Left ventricle myocardium inferior (tissue), 1 donor: ENCODE measurements at regions not wholly inside any gene's neighbourhood (a gene's known extent, or its start where the extent isn't known, plus 50 kb on each side); places are given as distances from the start of the nearest gene placed in this dataset.
"Not testable (repeated sequence)": the region's sequence is repeated elsewhere in the genome, so short reads cannot be mapped to it uniquely, and the experiment has no call there.

Experiments
- DNase-seq: peaks from one replicate; pipeline ENCODE4 v3.0.0-alpha.2; 2020
- H3K27ac ChIP-seq: fragments of 200-600 bp; replicated peaks from 2 replicates; pipeline ENCODE4 v1.8.0; 2021
- H3K27me3 ChIP-seq: fragments of 200-600 bp; 2 replicates; pipeline ENCODE4 v1.8.0; 2021; ENCODE audit warnings: low read depth
- H3K36me3 ChIP-seq: fragments of 200-600 bp; 2 replicates; pipeline ENCODE4 v1.8.0; 2021
- H3K4me1 ChIP-seq: fragments of 200-600 bp; 2 replicates; pipeline ENCODE4 v1.8.0; 2021
- H3K4me3 ChIP-seq: fragments of 200-600 bp; 2 replicates; pipeline ENCODE4 v1.8.0; 2021; ENCODE audit warnings: mild to moderate bottlenecking, moderate library complexity
- H3K9me3 ChIP-seq: fragments of 200-600 bp; replicated peaks from 2 replicates; pipeline ENCODE4 v1.8.0; 2021
- intact Hi-C: fragments of 100-400 bp; cut with micrococcal nuclease; formaldehyde crosslinking; loops from one replicate; pipeline ENCODE4 v1.11.0; 2022
- TF ChIP-seq, protein P1 (sequence below): fragments of 200-600 bp; IDR thresholded peaks from 2 replicates; pipeline ENCODE4 v1.8.0; 2021; ENCODE audit warnings: antibody characterized with exemption, mild to moderate bottlenecking, borderline replicate concordance
- donor health status: DM: no; HTN: yes; CAD: no; lungs with severe emphysema.

DNA sequence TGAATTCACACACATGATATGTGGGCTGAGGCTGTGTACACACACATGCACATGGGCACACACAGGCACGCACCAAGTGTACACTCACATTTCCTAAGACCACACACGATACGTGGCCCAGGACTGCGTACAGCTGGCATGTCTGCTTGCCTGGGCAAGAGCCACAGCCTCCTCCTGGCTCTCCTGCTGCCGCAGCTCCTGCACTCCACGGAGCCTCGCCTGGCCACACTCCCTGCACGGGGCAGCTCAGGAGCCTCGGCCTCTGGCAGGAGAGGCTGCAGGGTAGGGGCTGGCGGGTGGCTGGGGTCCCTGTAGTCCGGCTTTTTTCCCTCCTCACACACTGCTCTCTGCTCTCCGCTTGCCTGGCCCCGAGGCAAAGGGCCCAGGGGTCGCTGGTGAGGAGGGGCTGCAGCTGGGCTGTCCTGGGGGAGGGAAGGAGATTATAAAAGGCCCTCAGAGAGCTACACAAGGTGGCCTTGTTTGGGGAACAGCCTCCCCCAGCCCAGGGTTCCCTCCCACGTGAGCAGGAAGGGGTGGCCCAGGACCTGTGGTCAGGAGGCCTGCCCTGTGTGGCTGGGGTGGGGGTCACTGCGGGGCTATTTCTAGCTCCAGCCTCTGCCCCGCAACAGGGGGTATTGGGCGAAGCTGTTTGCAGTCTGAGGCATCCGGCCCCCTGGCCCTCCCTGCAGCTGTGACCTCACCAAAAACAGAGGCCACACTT lies 89.0 kb upstream of the SFSWAP start:
- H3K4me1 ChIP-seq: peaks cover 14% of the 10 kb centered on the region
- TF ChIP-seq, protein P1, sequence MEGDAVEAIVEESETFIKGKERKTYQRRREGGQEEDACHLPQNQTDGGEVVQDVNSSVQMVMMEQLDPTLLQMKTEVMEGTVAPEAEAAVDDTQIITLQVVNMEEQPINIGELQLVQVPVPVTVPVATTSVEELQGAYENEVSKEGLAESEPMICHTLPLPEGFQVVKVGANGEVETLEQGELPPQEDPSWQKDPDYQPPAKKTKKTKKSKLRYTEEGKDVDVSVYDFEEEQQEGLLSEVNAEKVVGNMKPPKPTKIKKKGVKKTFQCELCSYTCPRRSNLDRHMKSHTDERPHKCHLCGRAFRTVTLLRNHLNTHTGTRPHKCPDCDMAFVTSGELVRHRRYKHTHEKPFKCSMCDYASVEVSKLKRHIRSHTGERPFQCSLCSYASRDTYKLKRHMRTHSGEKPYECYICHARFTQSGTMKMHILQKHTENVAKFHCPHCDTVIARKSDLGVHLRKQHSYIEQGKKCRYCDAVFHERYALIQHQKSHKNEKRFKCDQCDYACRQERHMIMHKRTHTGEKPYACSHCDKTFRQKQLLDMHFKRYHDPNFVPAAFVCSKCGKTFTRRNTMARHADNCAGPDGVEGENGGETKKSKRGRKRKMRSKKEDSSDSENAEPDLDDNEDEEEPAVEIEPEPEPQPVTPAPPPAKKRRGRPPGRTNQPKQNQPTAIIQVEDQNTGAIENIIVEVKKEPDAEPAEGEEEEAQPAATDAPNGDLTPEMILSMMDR: no peak
- peaks cover 84% of the 10 kb centered on the region for H3K27me3 ChIP-seq
- no peaks in the 10 kb centered on the region for H3K9me3 ChIP-seq
- H3K4me3 ChIP-seq: no peak overlapping the region
- no peak for DNase-seq
- H3K36me3 ChIP-seq: no peaks in the 10 kb centered on the region
- intact Hi-C loops: loop anchor here (5.0 kb wide), 1 partner anchor 280 kb away; no protein-coding TSS in a partner anchor
- no peak overlapping the region for H3K27ac ChIP-seq

- Histone ChIP-seq H3K4me1 (peaks cover 14% of the 10 kb centered on the region), H3K27me3 (peaks cover 78% of the 10 kb centered on the region), H3K9me3 (no peaks in the 10 kb centered on the region), H3K4me3 (no peak overlapping the region), H3K36me3 (no peaks in the 10 kb centered on the region), H3K27ac (no peak overlapping the region)
- no peak for DNase-seq
- TF ChIP-seq, protein P1: no peak
- intact Hi-C loops: loop anchor here (5.0 kb wide), 1 partner anchor 280 kb away; no protein-coding TSS in a partner anchor
These were observed 88.4 kb upstream of the SFSWAP start for GRCh38 chr12:131622422-131622955.

GRCh38 chr12:131623404-131624368 lies 87.2 kb upstream of the SFSWAP start:
- DNase-seq, H3K36me3 ChIP-seq, H3K27ac ChIP-seq, H3K4me3 ChIP-seq, H3K9me3 ChIP-seq: not testable (repeated sequence)
- peaks cover 77% of the 10 kb centered on the region for H3K27me3 ChIP-seq
- intact Hi-C loops: loop anchor here (5.0 kb wide), 1 partner anchor 281 kb away; no protein-coding TSS in a partner anchor
- H3K4me1 ChIP-seq: peaks cover 14% of the 10 kb centered on the region

- H3K36me3 ChIP-seq, H3K4me3 ChIP-seq, H3K27ac ChIP-seq, DNase-seq, H3K9me3 ChIP-seq: not testable (repeated sequence)
- Histone ChIP-seq H3K27me3 (peaks cover 77% of the 10 kb centered on the region), H3K4me1 (peaks cover 14% of the 10 kb centered on the region)
- intact Hi-C loops: loop anchor here (5.0 kb wide), 1 partner anchor 282 kb away; no protein-coding TSS in a partner anchor
These were observed 86.5 kb upstream of the SFSWAP start for GRCh38 chr12:131624369-131624739.

GRCh38 chr12:131624756-131625501 lies 86.0 kb upstream of the SFSWAP start:
- DNase-seq, H3K4me3 ChIP-seq, H3K9me3 ChIP-seq, H3K27ac ChIP-seq, H3K36me3 ChIP-seq: not testable (repeated sequence)
- Histone ChIP-seq H3K4me1 (peaks cover 14% of the 10 kb centered on the region), H3K27me3 (peaks cover 77% of the 10 kb centered on the region)
- intact Hi-C loops: loop anchor here (5.0 kb wide), 1 partner anchor 283 kb away; no protein-coding TSS in a partner anchor

- H3K27me3 ChIP-seq: peaks cover 77% of the 10 kb centered on the region
- H3K9me3 ChIP-seq, DNase-seq, H3K36me3 ChIP-seq, intact Hi-C loops, H3K4me3 ChIP-seq, H3K27ac ChIP-seq: not testable (repeated sequence)
- H3K4me1 ChIP-seq: peaks cover 14% of the 10 kb centered on the region
These were observed 84.7 kb upstream of the SFSWAP start for GRCh38 chr12:131625966-131626722.

DNA sequence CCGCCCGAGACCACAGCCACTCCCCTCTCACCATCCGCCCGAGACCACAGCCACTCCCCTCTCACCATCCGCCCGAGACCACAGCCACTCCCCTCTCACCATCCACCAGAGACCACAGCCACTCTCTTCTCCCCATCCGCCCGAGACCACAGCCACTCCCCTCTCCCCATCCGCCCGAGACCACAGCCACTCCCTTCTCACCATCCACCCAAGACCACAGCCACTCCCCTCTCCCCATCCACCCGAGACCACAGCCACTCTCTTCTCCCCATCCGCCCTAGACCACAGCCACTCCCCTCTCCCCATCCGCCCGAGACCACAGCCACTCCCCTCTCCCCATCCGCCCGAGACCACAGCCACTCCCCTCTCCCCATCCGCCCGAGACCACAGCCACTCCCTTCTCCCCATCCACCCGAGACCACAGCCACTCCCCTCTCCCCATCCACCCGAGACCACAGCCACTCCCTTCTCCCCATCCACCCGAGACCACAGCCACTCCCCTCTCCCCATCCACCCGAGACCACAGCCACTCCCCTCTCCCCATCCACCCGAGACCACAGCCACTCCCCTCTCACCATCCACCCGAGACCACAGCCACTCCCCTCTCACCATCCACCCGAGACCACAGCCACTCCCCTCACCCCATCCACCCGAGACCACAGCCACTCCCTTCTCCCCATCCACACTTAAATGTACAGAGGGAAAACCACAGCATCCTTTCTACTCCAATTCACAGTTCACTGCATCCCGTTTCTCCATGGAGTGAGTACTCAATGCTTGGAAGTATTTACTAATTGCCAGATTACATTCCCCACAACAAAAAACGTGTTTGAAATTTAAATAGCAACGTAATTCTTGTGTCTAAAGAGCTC lies 83.5 kb upstream of the SFSWAP start:
- intact Hi-C loops, H3K36me3 ChIP-seq, H3K9me3 ChIP-seq, H3K4me3 ChIP-seq, DNase-seq, H3K27ac ChIP-seq: not testable (repeated sequence)
- Histone ChIP-seq H3K27me3 (peaks cover 72% of the 10 kb centered on the region), H3K4me1 (peaks cover 14% of the 10 kb centered on the region)
